ENCODE measurements at regions not wholly inside any gene's neighbourhood (a gene's known extent, or its start where the extent isn't known, plus 50 kb on each side); places are given as distances from the start of the nearest gene placed in this dataset.

DNA sequence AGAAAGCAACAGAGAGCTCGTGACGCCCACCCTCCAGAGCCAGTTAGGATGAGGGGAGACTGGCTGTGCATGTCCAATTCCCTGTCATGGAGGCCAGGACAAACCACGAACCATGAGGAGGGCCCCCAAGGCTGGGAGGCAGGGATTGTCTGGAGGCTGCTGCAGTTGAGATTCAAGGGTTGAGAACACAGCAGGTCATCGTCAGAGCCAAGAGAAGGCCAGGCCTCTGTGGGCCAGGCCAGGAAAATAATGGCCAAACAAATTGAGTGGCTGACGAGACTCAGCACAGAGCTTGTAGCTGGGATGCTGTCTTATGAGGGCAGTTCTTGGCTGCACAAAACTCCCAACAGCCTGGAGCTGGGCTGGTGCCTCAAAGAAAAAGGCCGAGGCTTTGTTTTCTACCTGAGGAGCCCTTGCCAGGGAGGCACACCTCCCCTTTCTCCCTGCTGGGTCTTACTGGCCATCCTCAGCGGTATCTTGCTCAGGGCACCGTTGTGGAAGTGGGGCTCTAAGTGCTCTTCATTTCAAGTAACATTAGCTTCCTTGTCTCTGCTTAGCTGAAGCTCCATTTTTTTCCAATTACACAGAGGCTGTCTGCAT is 665.9 kb downstream of the BCL11B start:
- no peak overlapping the region for H3K27ac ChIP-seq (ENCODE audit: low read depth, low read length)
- no peaks in the 10 kb centered on the region for H3K4me1 Mint-ChIP-seq
- no peak overlapping the region for H3K4me3 ChIP-seq (ENCODE audit: low read length)
- DNase-seq, result no peak
- no peaks in the 10 kb centered on the region for H3K4me1 ChIP-seq (ENCODE audit: control insufficient read depth, insufficient read depth, low read length)
- no peaks in the 10 kb centered on the region for H3K27me3 ChIP-seq (ENCODE audit: control insufficient read depth, insufficient read depth, low read length, poor library complexity, severe bottlenecking)
- no peak overlapping the region for H3K27ac Mint-ChIP-seq
- H3K9me3 Mint-ChIP-seq, result no peaks in the 10 kb centered on the region
- no peak overlapping the region for H3K9ac ChIP-seq (ENCODE audit: extremely low read depth, low read length, poor library complexity, severe bottlenecking)
- H3K36me3 Mint-ChIP-seq (ENCODE audit: low read depth), result no peaks in the 10 kb centered on the region
- no peaks in the 10 kb centered on the region for H3K9me3 ChIP-seq (ENCODE audit: control insufficient read depth, low read length)
- WGBS, 2 experiments (ENCODE audit: insufficient coverage in 1 of 2, insufficient read length in 1 of 2), result 76 to 78% methylated on average over 6 to 8 of the region's 8 CpGs
- H3K27me3 Mint-ChIP-seq (ENCODE audit: insufficient read depth), result no peaks in the 10 kb centered on the region
- no peak overlapping the region for H3K4me3 Mint-ChIP-seq
- H3K36me3 ChIP-seq (ENCODE audit: control insufficient read depth, insufficient read depth, low read length), result no peaks in the 10 kb centered on the region
- TF ChIP-seq, protein P1, sequence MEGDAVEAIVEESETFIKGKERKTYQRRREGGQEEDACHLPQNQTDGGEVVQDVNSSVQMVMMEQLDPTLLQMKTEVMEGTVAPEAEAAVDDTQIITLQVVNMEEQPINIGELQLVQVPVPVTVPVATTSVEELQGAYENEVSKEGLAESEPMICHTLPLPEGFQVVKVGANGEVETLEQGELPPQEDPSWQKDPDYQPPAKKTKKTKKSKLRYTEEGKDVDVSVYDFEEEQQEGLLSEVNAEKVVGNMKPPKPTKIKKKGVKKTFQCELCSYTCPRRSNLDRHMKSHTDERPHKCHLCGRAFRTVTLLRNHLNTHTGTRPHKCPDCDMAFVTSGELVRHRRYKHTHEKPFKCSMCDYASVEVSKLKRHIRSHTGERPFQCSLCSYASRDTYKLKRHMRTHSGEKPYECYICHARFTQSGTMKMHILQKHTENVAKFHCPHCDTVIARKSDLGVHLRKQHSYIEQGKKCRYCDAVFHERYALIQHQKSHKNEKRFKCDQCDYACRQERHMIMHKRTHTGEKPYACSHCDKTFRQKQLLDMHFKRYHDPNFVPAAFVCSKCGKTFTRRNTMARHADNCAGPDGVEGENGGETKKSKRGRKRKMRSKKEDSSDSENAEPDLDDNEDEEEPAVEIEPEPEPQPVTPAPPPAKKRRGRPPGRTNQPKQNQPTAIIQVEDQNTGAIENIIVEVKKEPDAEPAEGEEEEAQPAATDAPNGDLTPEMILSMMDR (conservative IDR thresholded peaks at IDR 0.05), result no peak

DNA sequence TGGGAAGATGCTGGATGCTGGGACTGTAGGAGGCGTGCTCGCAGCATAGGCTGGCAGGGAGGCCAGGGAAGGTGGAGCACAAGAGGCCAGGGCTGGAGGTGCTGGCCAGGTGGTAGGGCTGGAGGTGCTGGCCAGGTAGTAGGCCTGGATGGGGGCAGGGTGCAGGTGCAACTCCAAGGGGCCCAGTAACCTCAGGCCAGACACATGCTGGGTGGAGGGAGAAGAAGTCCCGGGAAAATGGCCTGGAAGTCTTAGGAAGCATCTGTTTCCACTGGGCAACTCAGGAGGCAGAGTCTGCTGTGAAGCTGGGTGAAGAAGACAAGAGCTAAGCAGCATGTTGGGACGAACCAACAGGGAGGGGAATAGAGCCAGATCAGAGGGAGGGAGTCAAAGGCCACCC is 665.2 kb downstream of the BCL11B start:
- no peak for DNase-seq
- no peaks in the 10 kb centered on the region for H3K9me3 Mint-ChIP-seq
- TF ChIP-seq, protein P1 (conservative IDR thresholded peaks at IDR 0.05), result no peak
- Histone ChIP-seq H3K36me3 (ENCODE audit: control insufficient read depth, insufficient read depth, low read length) (no peaks in the 10 kb centered on the region), H3K4me3 (ENCODE audit: low read length) (no peak overlapping the region), H3K27ac (ENCODE audit: low read depth, low read length) (no peak overlapping the region), H3K9me3 (ENCODE audit: control insufficient read depth, low read length) (no peaks in the 10 kb centered on the region), H3K9ac (ENCODE audit: extremely low read depth, low read length, poor library complexity, severe bottlenecking) (no peak overlapping the region), H3K27me3 (ENCODE audit: control insufficient read depth, insufficient read depth, low read length, poor library complexity, severe bottlenecking) (no peaks in the 10 kb centered on the region), H3K4me1 (ENCODE audit: control insufficient read depth, insufficient read depth, low read length) (no peaks in the 10 kb centered on the region)
- H3K4me3 Mint-ChIP-seq, result no peak overlapping the region
- H3K27ac Mint-ChIP-seq, result no peak overlapping the region
- H3K4me1 Mint-ChIP-seq, result no peaks in the 10 kb centered on the region
- no peaks in the 10 kb centered on the region for H3K27me3 Mint-ChIP-seq (ENCODE audit: insufficient read depth)
- 93 to 96% methylated on average over 2 to 4 of the region's 4 CpGs for WGBS, 2 experiments (ENCODE audit: insufficient coverage in 1 of 2, insufficient read length in 1 of 2)
- no peaks in the 10 kb centered on the region for H3K36me3 Mint-ChIP-seq (ENCODE audit: low read depth)

DNA sequence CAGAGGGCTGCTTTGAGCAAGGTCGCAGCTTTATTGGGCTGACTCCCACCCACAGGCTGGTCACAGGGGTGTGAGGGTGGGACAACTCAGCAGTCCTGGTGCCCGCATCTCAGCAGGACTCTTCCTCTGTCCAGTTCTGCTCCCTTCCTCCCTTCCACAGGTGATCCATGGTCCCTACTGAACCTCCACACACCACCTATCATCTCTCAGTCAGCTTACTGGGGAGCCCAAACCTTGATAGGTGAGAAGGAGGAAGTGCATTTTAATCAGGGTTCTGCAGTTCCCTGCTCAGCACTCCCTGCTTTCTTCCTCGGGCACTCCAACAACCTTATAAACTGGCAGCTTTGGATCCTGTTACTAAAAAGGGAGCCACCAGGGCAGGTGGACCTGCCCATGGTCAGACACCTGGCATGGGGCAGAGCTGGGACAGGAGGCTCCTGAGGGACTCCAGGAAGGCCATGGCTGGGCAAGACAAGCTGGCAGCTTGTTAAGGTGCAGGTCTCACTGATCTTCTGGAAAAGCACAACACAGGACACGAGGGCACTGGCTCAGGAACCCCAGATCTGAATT is 664.6 kb downstream of the BCL11B start:
- Histone ChIP-seq H3K9ac (ENCODE audit: extremely low read depth, low read length, poor library complexity, severe bottlenecking) (no peak overlapping the region), H3K27ac (ENCODE audit: low read depth, low read length) (no peak overlapping the region), H3K27me3 (ENCODE audit: control insufficient read depth, insufficient read depth, low read length, poor library complexity, severe bottlenecking) (no peaks in the 10 kb centered on the region), H3K4me1 (ENCODE audit: control insufficient read depth, insufficient read depth, low read length) (no peaks in the 10 kb centered on the region), H3K9me3 (ENCODE audit: control insufficient read depth, low read length) (no peaks in the 10 kb centered on the region), H3K36me3 (ENCODE audit: control insufficient read depth, insufficient read depth, low read length) (no peaks in the 10 kb centered on the region), H3K4me3 (ENCODE audit: low read length) (no peak overlapping the region)
- H3K27me3 Mint-ChIP-seq (ENCODE audit: insufficient read depth), result no peaks in the 10 kb centered on the region
- H3K4me3 Mint-ChIP-seq, result no peak overlapping the region
- 90 to 94% methylated on average over 2 to 4 of the region's 4 CpGs for WGBS, 2 experiments (ENCODE audit: insufficient coverage in 1 of 2, insufficient read length in 1 of 2)
- H3K27ac Mint-ChIP-seq, result no peak overlapping the region
- TF ChIP-seq, protein P1 (conservative IDR thresholded peaks at IDR 0.05), result no peak
- H3K9me3 Mint-ChIP-seq, result no peaks in the 10 kb centered on the region
- H3K4me1 Mint-ChIP-seq, result no peaks in the 10 kb centered on the region
- no peak for DNase-seq
- no peaks in the 10 kb centered on the region for H3K36me3 Mint-ChIP-seq (ENCODE audit: low read depth)

Measured in endodermal cell (in vitro differentiated cells).